H1 (cell line): ENCODE measurements at regions not wholly inside any gene's neighbourhood (a gene's known extent, or its start where the extent isn't known, plus 50 kb on each side); places are given as distances from the start of the nearest gene placed in this dataset.
A peak's percentile ranks its signal among the peaks of the same experiment; 100 is the strongest.

Source experiments
- CTCF ChIA-PET: fragments of 300-600 bp; sonication (Branson Sonifier 250); formaldehyde crosslinking; loops from one replicate; lab custom pipeline; 2021; ENCODE audit not compliant: partially characterized antibody; lab: Charles Lee
- POLR2A ChIA-PET: fragments of 300-600 bp; sonication (Branson Sonifier 250); formaldehyde crosslinking; loops from one replicate; lab custom pipeline; 2021; ENCODE audit warnings: inconsistent platforms; ENCODE audit not compliant: partially characterized antibody; lab: Charles Lee
- DNase-seq, 2 experiments: peaks; one replicate each; pipeline versions ENCODE4 v3.0.0 to v3.0.0-alpha.2; 2010 to 2022; ENCODE audit warnings: low spot score in 2 of 2, low read depth in 1 of 2, mixed read lengths in 1 of 2
- FAIRE-seq: peaks from 2 replicates; lab custom pipeline; 2011; peaks lifted over from hg19 to GRCh38; lab: Jason Lieb, UNC
- H2AFZ ChIP-seq: 2 replicates; pipeline ENCODE4 v1.8.1; 2012; ENCODE audit warnings: low read length, inconsistent platforms
- H2AK5ac ChIP-seq: 2 replicates; pipeline ENCODE4 v1.6.1; 2013; ENCODE audit warnings: low read depth, low read length
- H2BK120ac ChIP-seq: replicated peaks from 2 replicates; pipeline ENCODE3; 2013; ENCODE audit warnings: low read depth, low read length, inconsistent platforms
- H2BK12ac ChIP-seq: 2 replicates; pipeline ENCODE4 v1.6.1; 2013; ENCODE audit warnings: low read depth, low read length
- H2BK15ac ChIP-seq: 2 replicates; pipeline ENCODE4 v1.6.1; 2013; ENCODE audit warnings: low read length
- H2BK20ac ChIP-seq: 2 replicates; pipeline ENCODE4 v1.6.1; 2013; ENCODE audit warnings: low read length
- H2BK5ac ChIP-seq: 2 replicates; pipeline ENCODE4 v1.6.1; 2013; ENCODE audit warnings: low read depth, low read length
- H3K14ac ChIP-seq: 2 replicates; pipeline ENCODE4 v1.6.1; 2013; ENCODE audit warnings: inconsistent platforms; ENCODE audit not compliant: insufficient read length
- H3K18ac ChIP-seq: 2 replicates; pipeline ENCODE4 v1.6.1; 2013; ENCODE audit warnings: low read length; ENCODE audit errors: extremely low read depth
- H3K23ac ChIP-seq: 2 replicates; pipeline ENCODE4 v1.6.1; 2013; ENCODE audit warnings: inconsistent platforms; ENCODE audit not compliant: insufficient read length
- H3K23me2 ChIP-seq: 2 replicates; pipeline ENCODE4 v1.6.1; 2013; ENCODE audit warnings: low read depth, low read length
- H3K27ac ChIP-seq: 2 replicates; pipeline ENCODE4 v1.6.1; 2011; ENCODE audit warnings: low read depth, low read length, inconsistent platforms
- H3K27me3 ChIP-seq, 4 experiments: replicated peaks in 1 of 4; 1 replicate in 1 of 4; 2 replicates in 3 of 4; pipeline versions ENCODE4 v1.6.1 to v1.8.1; 2011 to 2013; ENCODE audit warnings: low read length in 3 of 4, mild to moderate bottlenecking in 3 of 4, inconsistent platforms in 2 of 4, mixed read lengths in 2 of 4, moderate library complexity in 1 of 4; ENCODE audit not compliant: control insufficient read depth in 3 of 4, insufficient read depth in 3 of 4; ENCODE audit errors: extremely low read depth in 1 of 4
- H3K36me3 ChIP-seq, 4 experiments: 2 replicates each; pipeline versions ENCODE4 v1.6.1 to v1.8.1; 2011 to 2013; ENCODE audit warnings: mild to moderate bottlenecking in 4 of 4, low read length in 3 of 4, moderate library complexity in 2 of 4, control low read depth in 1 of 4, inconsistent platforms in 1 of 4; ENCODE audit not compliant: insufficient read depth in 4 of 4, control insufficient read depth in 2 of 4
- H3K4ac ChIP-seq: replicated peaks from 2 replicates; pipeline ENCODE3; 2013; ENCODE audit warnings: low read length, low read depth, mixed read lengths, inconsistent platforms; ENCODE audit not compliant: insufficient read length
- H3K4me1 ChIP-seq, 4 experiments: replicated peaks in 1 of 4; 1 replicate in 1 of 4; 2 replicates in 3 of 4; pipeline versions ENCODE4 v1.6.1 to v1.8.1; 2011 to 2013; ENCODE audit warnings: low read length in 3 of 4, inconsistent platforms in 2 of 4, mixed read lengths in 1 of 4; ENCODE audit not compliant: insufficient read depth in 4 of 4, control insufficient read depth in 3 of 4
- H3K4me2 ChIP-seq, 2 experiments: 2 replicates each; pipeline versions ENCODE4 v1.6.1 to v1.8.1; 2011 to 2013; ENCODE audit warnings: low read depth in 2 of 2, low read length in 2 of 2, control low read depth in 1 of 2, inconsistent platforms in 1 of 2, mild to moderate bottlenecking in 1 of 2; ENCODE audit not compliant: insufficient read depth in 1 of 2
- H3K4me3 ChIP-seq, 4 experiments: fragments of 200-600, 300-600 bp in 1 of 4; sonication (generic), shearing (Covaris generic), sonication (Bioruptor Twin) in 1 of 4; 2 replicates each; pipeline versions ENCODE4 v1.5.1 to v1.8.1; 2011 to 2016; ENCODE audit warnings: low read length in 4 of 4, low read depth in 3 of 4, control low read depth in 2 of 4, inconsistent platforms in 2 of 4, mild to moderate bottlenecking in 2 of 4, mixed read lengths in 1 of 4, moderate library complexity in 1 of 4; ENCODE audit not compliant: insufficient read depth in 2 of 4; ENCODE audit errors: extremely low read depth in 1 of 4
- H3K56ac ChIP-seq: replicated peaks from 2 replicates; pipeline ENCODE3; 2013; ENCODE audit warnings: low read depth, mild to moderate bottlenecking, mixed read lengths, low read length, inconsistent platforms; ENCODE audit not compliant: insufficient read length
- H3K79me1 ChIP-seq: 2 replicates; pipeline ENCODE4 v1.6.1; 2013; ENCODE audit warnings: low read depth, low read length, control low read depth
- H3K79me2 ChIP-seq, 2 experiments: 2 replicates each; pipeline versions ENCODE4 v1.6.1 to v1.8.1; 2012 to 2013; ENCODE audit warnings: low read length in 2 of 2, mild to moderate bottlenecking in 2 of 2, inconsistent platforms in 1 of 2; ENCODE audit not compliant: insufficient read depth in 2 of 2, control insufficient read depth in 1 of 2
- H3K9ac ChIP-seq, 4 experiments: replicated peaks in 1 of 4; 1 replicate in 1 of 4; 2 replicates in 3 of 4; pipeline versions ENCODE4 v1.6.1 to v1.8.1; 2011 to 2013; ENCODE audit warnings: low read depth in 3 of 4, low read length in 3 of 4, control low read depth in 2 of 4, mild to moderate bottlenecking in 2 of 4, moderate library complexity in 2 of 4, inconsistent platforms in 1 of 4; ENCODE audit errors: extremely low read depth in 1 of 4
- H3K9me3 ChIP-seq, 2 experiments: 2 replicates each; pipeline versions ENCODE4 v1.6.1 to v1.8.1; 2012 to 2013; ENCODE audit warnings: mild to moderate bottlenecking in 2 of 2, moderate library complexity in 2 of 2, control low read depth in 1 of 2, inconsistent platforms in 1 of 2, low read depth in 1 of 2, low read length in 1 of 2, mixed read lengths in 1 of 2; ENCODE audit not compliant: insufficient read depth in 2 of 2
- H4K20me1 ChIP-seq, 2 experiments: replicated peaks in 1 of 2; 2 replicates each; pipeline versions ENCODE3 to v1.8.1; 2011 to 2013; ENCODE audit warnings: inconsistent platforms in 2 of 2, low read length in 2 of 2, mild to moderate bottlenecking in 1 of 2; ENCODE audit not compliant: insufficient read depth in 2 of 2, control insufficient read depth in 1 of 2
- H4K5ac ChIP-seq: 2 replicates; pipeline ENCODE4 v1.6.1; 2013; ENCODE audit warnings: low read length, low read depth, mixed read lengths, inconsistent platforms; ENCODE audit not compliant: insufficient read length
- H4K8ac ChIP-seq: 2 replicates; pipeline ENCODE4 v1.8.0; 2013; ENCODE audit warnings: mild to moderate bottlenecking, moderate library complexity, low read length, inconsistent platforms; ENCODE audit not compliant: insufficient read depth; ENCODE audit errors: extremely low read depth
- H4K91ac ChIP-seq: replicated peaks from 2 replicates; pipeline ENCODE3; 2013; ENCODE audit warnings: low read length, mixed read lengths, inconsistent platforms; ENCODE audit not compliant: insufficient read length
- BACH1 ChIP-seq: IDR thresholded peaks from 2 replicates; pipeline ENCODE4 v1.6.1; 2012; ENCODE audit warnings: low read length, improper control_type of control experiment
- E2F6 ChIP-seq: IDR thresholded peaks from 2 replicates; pipeline ENCODE4 v1.6.1; 2012; ENCODE audit warnings: inconsistent platforms
- MAFK ChIP-seq: IDR thresholded peaks from 2 replicates; pipeline ENCODE4 v1.6.1; 2012; ENCODE audit warnings: low read depth, mild to moderate bottlenecking, improper control_type of control experiment, low read length
- WGBS, 2 experiments: shearing (Covaris generic) in 1 of 2; methylation state at CpG; one replicate each; pipeline versions ENCODE4 v1.1.6 to v1.1.7; 2013 to 2015; ENCODE audit warnings: low lambda C conversion rate in 2 of 2, mixed read lengths in 2 of 2, inconsistent platforms in 1 of 2, low coverage in 1 of 2, missing lambda C conversion rate in 1 of 2; ENCODE audit not compliant: insufficient replicate concordance in 2 of 2, insufficient coverage in 1 of 2, insufficient read length in 1 of 2; ENCODE audit errors: extremely low coverage in 1 of 2, missing lambda C conversion rate in 1 of 2; 5-methylcytosine and 5-hydroxymethylcytosine counted together

- no peak for FAIRE-seq
- Histone ChIP-seq H3K27ac (no peak overlapping the region), H3K4me2 (no peak overlapping the region), H2BK20ac (0 out of 2 replicates have a peak overlapping the region, but pooled peaks have one; percentile 34), H4K20me1 (no peaks in the 10 kb centered on the region), H3K4me3 (no peak overlapping the region), H3K23ac (no peak overlapping the region), H3K79me1 (no peaks in the 10 kb centered on the region), H3K9me3 (no peaks in the 10 kb centered on the region), H3K23me2 (no peaks in the 10 kb centered on the region), H3K14ac (no peak overlapping the region), H3K27me3 (no peaks in the 10 kb centered on the region), H3K36me3 (no peaks in the 10 kb centered on the region), H2BK120ac (no peak overlapping the region), H4K5ac (no peak overlapping the region), H4K91ac (no peak overlapping the region), H3K9ac (no peak overlapping the region), H2BK15ac (no peak overlapping the region), H3K4me1 (peaks cover 0 to 6% (median 0%) of the 10 kb centered on the region in 4 experiments; a peak in 3 of 7 replicates), H2BK5ac (no peak overlapping the region), H3K79me2 (no peaks in the 10 kb centered on the region), H3K18ac (no peak overlapping the region), H3K56ac (no peak overlapping the region), H2BK12ac (no peak overlapping the region), H3K4ac (no peak overlapping the region), H4K8ac (no peak overlapping the region), H2AK5ac (no peak overlapping the region), H2AFZ (no peak overlapping the region)
- DNase-seq = no peak
- CTCF ChIA-PET = interaction anchor here (0.6 kb wide), 1 partner anchor 61 kb away, joined by 3 read pairs; no protein-coding TSS in a partner anchor
- POLR2A ChIA-PET = no interaction called here
- TF ChIP-seq MAFK (peak; percentile 100), E2F6 (no peak), BACH1 (peak; percentile 90)
- 83% methylated on average over 3 of the region's 3 CpGs; no CpG with 5 or more reads in 1 of the 2 experiments for WGBS, 2 experiments
Observed at GRCh38 chr10:57303566-57303965, 942.5 kb upstream of the ZWINT start.
